Jurkat, Clone E6-1 (cell line): ENCODE measurements at regions not wholly inside any gene's neighbourhood (a gene's known extent, or its start where the extent isn't known, plus 50 kb on each side); places are given as distances from the start of the nearest gene placed in this dataset.

Experiments
- DNase-seq: peaks from one replicate; pipeline ENCODE4 v3.0.0-alpha.2; 2011; ENCODE audit warnings: low read depth, low spot score
- H3K4me3 ChIP-seq: 2 replicates; pipeline ENCODE4 v1.5.1; 2011; ENCODE audit warnings: mild to moderate bottlenecking, low read length, control low read depth, moderate library complexity

DNA sequence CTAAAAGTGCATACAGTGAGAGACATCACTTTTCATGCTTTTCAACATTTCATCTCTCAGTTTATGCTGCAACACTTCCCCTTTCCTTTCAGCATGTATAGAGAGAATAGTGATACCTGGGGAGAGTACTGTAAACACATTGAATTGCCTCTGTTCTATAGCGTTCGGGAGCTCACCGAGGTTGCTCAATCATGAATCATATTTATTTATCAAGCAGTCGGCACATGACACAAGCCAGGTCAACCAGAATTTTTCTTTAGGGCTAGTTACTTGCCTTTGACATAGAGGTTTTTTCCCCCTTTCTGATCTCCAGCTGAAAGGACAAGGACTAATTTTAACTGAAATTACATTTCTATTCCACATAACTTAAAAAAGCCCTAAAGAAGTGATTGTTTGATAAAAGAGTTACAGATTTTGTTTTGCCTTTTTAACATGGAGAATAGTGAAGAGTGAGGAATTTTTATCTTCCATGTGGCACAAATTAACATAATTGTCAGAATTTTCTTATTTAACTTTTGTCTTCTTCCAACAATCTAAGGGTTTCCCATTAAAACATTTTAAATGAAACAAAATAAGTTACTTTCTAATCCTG is 690.9 kb upstream of the TMEFF2 start:
- DNase-seq: no peak
- no peak overlapping the region for H3K4me3 ChIP-seq

DNA sequence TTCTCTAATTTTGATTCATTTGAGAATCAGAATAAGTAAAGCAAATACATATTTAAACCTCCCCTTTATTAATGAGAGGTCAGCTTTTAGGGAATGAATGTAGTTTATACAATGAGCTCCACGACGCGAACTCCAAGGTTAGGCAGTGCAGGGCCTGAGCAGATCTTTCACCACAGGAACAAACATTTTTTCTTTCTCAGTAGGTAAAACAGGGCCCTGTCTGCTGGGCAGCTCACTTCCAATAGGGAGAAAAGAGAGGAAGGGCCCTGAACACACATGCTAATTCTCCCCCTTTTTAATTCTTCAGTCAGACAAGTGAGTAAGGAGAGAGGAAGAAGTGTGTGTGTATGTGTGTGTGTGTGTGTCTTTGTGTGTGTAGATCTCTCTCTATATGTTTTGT is 682.4 kb upstream of the TMEFF2 start:
- no peak overlapping the region for H3K4me3 ChIP-seq
- DNase-seq: no peak

DNA sequence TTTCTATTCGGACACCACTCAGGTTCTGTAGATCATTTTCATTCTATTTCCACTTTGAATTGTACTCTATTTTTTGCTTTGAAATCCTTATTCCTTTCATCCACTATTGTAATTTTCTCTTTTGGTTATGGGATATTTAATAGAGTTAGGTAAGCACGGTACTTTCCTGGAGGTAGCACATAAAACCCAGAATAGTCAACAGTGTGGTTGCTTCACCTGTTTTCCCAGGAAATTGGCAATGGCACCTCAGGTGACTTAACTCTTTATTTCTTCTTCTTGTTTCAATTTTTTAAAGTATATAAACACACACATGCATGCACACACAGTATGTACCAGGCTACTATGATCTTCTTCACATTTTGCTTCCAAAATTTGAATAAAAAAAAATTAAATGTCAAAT is 682.0 kb upstream of the TMEFF2 start:
- DNase-seq: no peak
- no peak overlapping the region for H3K4me3 ChIP-seq

DNA sequence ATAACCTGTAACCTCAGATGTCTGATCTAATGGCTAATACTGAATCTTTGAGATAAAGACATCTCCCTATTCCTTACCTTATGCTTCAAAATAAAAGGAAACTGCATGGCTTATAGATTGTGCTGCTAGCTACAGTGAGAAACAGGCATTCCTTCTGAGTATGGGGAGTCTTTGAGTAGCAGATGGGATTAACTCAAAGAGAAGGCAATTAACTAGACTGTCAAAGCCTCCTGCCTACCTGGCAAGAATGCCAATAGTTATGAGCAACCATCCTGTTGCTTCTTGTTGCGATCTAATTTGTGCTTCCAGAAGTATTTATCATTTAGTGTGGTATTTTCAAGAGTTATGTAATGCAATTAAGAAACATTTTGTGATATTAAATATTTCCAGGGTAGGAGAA is 660.0 kb upstream of the TMEFF2 start:
- no peak for DNase-seq
- no peak overlapping the region for H3K4me3 ChIP-seq

DNA sequence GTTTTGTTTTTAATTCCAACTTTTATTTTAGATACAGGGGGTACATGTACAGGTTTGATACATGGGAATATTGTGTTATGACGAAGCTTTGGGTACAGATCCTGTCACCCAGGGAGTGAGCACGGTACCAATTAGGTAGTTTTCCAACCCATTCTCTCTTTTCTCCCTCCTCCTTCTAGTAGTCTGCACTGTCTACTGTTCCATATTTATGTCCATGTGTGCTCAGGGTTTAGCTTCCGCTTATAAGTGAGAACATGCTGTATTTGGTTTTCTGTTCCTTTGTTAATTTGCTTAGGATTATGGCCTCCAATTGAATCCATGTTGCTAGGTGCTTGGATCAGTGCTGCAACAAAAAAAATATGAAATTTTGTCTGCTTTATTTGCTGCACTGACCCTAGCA is 659.3 kb upstream of the TMEFF2 start:
- H3K4me3 ChIP-seq: no peak overlapping the region
- DNase-seq: no peak

DNA sequence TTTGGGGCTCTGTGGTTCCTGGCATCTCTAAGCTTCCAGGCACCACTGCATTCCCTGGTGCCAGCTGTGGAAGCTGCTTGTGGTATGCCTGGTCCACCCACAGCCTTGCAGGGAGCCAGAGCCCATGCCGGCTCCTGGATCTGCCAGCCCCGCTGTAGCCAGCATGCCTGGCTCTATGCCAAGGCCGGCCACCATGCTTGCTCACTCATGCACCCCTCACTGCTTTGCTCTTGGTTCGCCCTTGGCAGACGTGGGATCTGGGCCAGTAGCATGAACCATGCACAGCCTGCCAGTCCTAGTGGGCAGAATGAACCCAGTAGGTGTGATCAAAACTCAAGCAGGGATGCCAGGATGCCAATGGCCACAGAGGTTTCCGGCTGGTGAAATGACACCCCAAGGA is 634.2 kb upstream of the TMEFF2 start:
- H3K4me3 ChIP-seq: no peak overlapping the region
- DNase-seq: no peak

DNA sequence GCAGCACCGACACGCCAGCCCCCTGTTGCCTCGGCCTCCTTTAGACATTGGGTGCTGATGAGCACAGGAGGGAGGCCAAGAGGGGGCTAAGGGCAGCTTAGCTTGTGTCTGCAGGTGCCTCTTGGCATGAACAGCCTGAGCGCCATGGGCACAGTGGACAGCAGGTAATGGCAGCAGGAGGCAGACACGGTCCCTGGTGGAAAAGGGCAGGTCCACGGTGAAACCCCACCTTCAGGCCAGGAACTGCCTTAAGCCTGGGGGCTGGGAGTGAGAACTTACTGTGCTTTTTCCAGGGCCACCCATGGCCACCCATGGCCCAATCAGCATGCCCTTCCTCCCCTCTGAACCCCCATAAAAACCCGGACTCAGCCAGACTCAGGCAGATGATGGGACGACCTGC is 633.4 kb upstream of the TMEFF2 start:
- DNase-seq: no peak
- no peak overlapping the region for H3K4me3 ChIP-seq

DNA sequence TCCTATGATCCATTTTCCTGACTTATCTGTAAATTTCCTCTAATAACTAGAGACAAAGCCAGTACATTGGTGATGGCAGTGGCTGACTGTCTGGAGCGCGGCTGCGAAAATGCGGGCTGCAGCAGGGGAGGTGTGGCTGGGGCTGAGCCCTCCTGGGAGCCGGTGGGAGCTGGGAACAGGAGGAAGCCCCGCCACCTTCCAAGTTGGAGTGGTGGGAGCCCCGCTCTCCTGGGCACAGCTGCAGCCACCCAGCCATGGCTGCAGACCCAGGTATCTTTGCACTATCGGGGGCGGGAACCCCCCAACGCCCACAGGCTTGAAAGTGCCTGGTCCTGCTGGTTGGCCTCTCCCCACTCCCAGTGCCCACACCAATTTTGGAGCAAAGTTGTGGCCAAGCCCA is 633.0 kb upstream of the TMEFF2 start:
- no peak overlapping the region for H3K4me3 ChIP-seq
- no peak for DNase-seq

DNA sequence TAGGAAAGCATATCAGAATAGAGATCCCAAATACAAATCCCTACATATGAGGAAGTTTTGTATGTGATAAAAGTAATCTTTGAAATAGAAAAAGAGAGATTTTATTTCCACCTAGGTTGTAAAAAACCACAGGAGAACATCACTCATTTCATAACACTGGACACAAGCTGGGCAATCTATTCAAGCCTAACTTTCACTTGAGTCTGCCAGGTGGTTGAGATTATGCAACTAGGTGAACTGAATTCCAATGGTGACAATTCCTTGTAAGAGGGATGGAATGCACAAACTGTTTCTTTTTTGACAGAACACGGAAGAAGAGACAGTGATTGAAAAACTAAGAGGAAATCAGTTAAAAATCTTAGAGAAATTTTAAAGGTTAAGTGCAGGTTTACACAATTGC is 619.6 kb upstream of the TMEFF2 start:
- no peak overlapping the region for H3K4me3 ChIP-seq
- no peak for DNase-seq

DNA sequence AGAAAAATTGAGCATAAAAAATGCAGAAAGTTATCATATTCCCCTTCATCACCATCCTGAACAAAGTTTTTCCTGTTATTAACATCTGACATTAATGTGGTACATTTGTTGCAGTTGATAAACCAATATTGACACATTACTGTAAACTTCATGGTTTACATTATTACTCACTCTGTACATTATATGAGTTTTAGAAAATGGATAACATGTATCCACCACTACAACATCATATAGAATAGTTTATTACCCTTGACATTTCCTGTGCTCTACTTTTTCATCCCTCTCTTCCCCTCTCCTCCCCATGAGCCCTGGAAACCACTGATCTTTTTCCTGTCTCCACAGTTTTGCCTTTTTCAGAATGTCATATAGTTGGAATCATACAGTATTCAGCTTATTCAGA is 618.6 kb upstream of the TMEFF2 start:
- no peak overlapping the region for H3K4me3 ChIP-seq
- DNase-seq: no peak

DNA sequence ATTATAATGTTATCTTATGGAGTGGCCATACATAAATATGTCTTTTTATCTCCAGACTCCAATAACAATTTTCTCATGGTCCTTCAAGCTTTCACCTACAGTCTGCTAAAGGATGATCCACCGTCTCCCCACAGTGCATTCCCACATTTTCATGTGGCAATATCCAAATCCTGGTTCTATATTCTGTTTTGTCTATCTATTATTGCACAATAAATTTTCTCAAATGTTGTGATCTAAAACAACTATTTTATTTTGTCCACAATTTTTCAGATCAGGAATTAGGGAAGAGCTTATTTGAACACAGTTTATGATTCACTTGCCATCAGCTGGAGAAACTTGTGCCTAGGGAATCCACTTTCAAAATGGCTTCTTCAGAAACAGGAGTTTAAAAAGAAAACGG is 614.4 kb upstream of the TMEFF2 start:
- H3K4me3 ChIP-seq: no peak overlapping the region
- no peak for DNase-seq

DNA sequence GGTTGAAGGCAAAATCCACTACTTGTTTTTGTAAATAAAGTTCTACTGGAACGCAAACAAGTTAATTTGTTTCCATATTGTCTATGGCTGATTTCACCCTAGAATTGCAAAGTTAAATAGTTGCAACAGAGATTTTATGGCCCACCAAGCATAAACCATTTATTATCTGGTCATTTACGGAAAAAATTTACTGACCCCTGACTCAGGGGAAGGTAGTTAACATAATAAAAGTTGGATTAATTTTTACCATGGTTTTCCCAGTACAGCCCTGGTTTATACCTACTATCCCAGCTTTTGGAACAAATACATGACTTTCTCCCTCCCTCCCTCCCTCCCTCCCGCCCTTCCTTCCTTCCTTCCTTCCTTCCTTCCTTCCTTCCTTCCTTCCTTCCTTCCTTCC is 588.9 kb upstream of the TMEFF2 start:
- no peak for DNase-seq
- no peak overlapping the region for H3K4me3 ChIP-seq

DNA sequence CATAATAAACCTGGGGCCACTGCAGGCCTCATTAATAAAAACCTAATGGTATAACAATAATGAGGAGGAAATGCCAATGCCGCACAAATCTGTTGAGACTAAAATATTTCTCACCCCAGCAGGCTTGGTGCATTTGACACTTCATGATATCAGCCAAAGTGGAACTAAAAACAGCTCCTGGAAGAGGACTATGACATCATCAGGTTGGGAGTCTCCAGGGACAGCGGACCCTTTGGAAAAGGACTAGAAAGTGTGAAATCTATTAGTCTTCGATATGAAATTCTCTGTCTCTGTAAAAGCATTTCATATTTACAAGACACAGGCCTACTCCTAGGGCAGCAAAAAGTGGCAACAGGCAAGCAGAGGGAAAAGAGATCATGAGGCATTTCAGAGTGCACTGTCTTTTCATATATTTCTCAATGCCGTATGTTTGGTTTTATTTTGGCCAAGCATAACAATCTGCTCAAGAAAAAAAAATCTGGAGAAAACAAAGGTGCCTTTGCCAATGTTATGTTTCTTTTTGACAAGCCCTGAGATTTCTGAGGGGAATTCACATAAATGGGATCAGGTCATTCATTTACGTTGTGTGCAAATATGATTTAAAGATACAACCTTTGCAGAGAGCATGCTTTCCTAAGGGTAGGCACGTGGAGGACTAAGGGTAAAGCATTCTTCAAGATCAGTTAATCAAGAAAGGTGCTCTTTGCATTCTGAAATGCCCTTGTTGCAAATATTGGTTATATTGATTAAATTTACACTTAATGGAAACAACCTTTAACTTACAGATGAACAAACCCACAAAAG is 580.9 kb upstream of the TMEFF2 start:
- DNase-seq: no peak
- H3K4me3 ChIP-seq: no peak overlapping the region

DNA sequence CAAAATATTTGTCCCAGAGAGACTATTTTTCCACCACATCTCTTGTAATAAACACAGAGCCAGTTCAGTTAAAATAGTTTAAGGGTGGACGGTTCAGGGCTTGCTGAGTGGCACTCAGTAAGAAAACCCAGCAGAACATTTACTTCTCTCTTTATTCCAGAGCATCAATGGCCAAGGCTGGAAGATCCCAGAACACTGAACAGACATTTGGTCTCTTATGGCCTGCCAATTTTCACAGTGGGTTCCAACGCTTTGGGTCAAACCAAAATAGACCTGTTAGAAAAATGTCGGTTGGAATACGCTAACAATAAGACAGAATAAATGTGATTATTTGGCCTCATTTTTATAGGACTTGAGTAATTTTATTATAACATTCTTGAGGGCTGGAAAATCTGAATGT is 580.3 kb upstream of the TMEFF2 start:
- no peak overlapping the region for H3K4me3 ChIP-seq

DNA sequence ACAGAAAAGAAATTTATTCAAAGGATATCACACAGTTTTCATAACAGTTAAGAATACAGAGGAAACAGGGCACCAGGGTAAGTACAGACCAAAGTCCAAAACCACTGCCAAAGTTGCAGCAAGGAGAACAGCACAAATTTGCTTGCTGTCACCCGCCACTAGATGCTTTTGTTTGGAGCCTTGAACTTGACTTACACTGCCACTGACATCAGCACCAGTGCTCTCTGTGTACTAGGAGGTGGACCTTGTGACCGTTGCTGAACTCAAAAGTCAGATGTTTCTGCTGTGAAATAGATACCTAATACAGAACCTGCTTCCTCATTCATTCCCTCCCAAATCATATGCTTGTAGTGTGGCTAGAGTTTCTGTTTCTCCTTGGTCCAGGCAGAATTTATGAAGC is 578.3 kb upstream of the TMEFF2 start:
- no peak overlapping the region for H3K4me3 ChIP-seq
- DNase-seq: no peak

More for the DNA sequence above, 580.3 kb upstream of the TMEFF2 start:
- DNase-seq: no peak

DNA sequence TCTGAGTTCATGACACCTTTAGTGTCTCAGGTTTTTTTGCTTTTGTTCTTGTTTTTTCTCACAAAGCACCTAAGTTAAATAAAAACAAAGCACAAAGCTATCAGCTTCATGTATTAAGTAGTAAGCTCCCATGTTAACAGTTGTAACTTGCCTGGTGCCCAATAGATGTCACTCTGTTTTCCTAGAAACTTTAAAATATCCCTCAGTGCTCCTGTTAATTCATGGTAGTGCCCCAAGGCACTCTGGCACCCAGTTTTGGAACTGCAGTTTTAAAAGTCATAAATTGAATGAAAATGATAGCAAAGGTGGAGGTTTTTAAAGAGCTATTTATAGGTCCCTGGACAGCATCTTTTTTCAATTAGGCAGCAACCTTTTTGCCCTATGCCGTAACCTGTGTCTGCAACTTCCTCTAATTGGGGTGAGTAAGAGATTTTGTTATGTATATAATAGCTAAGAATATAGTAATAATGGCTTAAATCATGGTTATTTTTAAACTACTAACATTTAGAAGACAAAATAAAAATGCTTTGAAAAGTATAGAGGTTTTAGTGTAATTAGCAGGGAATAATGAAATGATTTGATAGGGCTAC is 555.0 kb upstream of the TMEFF2 start:
- no peak overlapping the region for H3K4me3 ChIP-seq
- DNase-seq: no peak

DNA sequence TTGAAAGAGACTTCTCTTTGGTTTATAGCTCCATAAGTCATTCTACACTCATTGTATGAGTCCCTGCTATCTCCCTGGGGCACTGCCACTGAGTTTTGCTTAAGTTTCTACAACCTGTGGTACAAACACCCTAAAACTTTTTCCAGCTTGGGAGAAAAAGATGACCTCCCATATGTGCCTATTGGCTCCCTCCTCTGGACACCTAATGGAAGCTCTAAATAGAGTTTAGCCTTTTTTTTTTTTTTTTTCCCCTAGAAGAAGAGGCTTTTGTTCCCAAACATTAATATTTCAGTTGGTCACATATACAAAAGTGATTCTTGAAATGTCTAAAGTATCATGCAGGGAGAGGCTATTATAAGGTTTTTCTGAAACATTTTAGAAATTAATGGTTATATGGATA is 547.2 kb upstream of the TMEFF2 start:
- no peak overlapping the region for H3K4me3 ChIP-seq
- DNase-seq: no peak

DNA sequence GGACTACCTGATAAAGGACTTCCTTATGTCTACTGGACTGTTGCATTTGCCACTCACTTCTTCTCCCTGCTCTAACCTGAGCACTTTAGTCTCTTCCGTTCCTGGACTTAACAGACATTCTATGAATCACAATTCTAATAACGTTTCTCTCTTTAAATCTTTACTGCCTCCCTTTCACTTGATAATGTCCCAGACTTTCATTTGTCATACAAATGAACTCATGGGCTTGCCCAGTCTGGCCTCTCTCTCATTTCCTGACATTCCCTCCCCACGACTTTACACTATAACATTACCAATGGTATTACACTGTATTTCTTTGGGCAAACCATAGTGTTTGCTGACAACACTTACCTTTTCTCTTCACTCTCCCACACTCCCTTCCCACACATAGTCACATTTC is 540.7 kb upstream of the TMEFF2 start:
- H3K4me3 ChIP-seq: no peak overlapping the region
- no peak for DNase-seq

DNA sequence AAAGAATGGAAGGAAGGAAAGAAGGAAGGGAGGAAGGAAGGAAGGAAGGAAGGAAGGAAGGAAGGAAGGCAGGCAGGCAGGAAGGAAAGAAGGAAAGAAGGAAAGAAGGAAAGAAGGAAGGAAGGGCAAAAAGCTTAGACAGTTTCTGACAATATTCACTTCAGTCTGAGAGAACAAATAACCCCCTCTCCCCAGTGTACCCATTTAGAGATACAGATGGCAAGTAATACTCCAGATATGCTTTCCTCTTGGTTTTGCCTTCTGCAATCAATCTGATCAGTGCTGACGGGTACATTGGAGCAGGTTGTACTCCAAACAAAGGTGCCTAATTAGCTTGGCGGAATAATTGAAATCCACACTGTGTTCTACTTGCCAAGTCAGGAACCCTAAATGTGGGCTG is 534.6 kb upstream of the TMEFF2 start:
- DNase-seq: no peak
- H3K4me3 ChIP-seq: no peak overlapping the region

DNA sequence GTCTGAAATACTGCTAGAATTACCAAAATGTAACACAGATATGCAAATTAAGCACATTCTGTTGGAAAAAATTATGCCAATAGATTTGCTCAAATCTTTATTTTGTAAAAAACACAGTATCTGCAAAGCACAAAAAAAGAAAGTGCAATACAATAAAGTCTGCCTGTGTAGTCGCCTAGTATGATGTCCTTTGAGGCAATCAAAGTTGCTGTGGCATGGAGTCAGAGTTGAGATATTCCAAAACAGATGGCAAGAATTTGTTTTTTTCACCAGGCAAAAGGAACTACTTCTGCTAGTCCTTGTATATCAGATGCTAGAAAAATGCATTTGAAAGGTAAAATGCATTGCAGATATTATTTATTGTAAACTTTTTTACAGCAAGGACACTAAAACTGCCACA is 531.3 kb upstream of the TMEFF2 start:
- H3K4me3 ChIP-seq: no peak overlapping the region
- DNase-seq: no peak

DNA sequence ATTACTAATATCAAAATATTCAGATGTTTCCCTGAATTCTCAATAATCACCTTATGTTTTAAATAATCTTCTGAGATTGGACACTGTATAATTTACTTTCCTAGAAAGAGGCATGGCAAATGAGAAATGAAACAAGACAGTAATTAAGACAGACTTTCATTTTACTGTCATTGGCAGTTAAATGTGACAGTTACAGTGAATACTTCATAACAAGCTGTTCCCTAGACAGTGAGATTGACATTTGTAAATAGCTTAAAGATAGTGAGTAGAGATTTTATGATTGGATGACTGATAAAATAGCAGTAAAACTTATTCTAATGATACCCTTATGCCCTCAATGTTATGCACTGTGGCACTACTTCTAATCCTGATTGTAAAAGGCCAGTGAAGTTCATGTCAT is 524.9 kb upstream of the TMEFF2 start:
- H3K4me3 ChIP-seq: no peak overlapping the region
- DNase-seq: no peak
